Stomach (tissue), 4 donors: ENCODE measurements at regions not wholly inside any gene's neighbourhood (a gene's known extent, or its start where the extent isn't known, plus 50 kb on each side); places are given as distances from the start of the nearest gene placed in this dataset.

Experiments
- EP300 ChIP-seq: sonication (generic); formaldehyde crosslinking; IDR thresholded peaks from one replicate; pipeline ENCODE4 v1.6.1; 2017; ENCODE audit warnings: antibody characterized with exemption
- POLR2A ChIP-seq, 4 donors: fragments of 450-650 bp; IDR thresholded peaks; one replicate each; pipeline ENCODE4 v1.6.1; 2016; ENCODE audit warnings: antibody characterized with exemption in 4 of 4, control low read depth in 2 of 4, mild to moderate bottlenecking in 1 of 4, moderate library complexity in 1 of 4
- POLR2AphosphoS5 ChIP-seq, 3 donors: sonication (generic); formaldehyde crosslinking; IDR thresholded peaks; one replicate each; pipeline ENCODE4 v1.6.1; 2016; ENCODE audit warnings: antibody characterized with exemption in 3 of 3
- TF ChIP-seq, protein P1 (sequence below), 7 experiments: fragments of 450-650 bp in 4 of 7; fragments of 200-600 bp in 3 of 7; sonication (generic) in 3 of 7; IDR thresholded peaks; one replicate each; pipeline ENCODE4 v1.5.1; 2016 to 2019; ENCODE audit warnings: antibody characterized with exemption in 7 of 7, control low read depth in 2 of 7, mild to moderate bottlenecking in 1 of 7

DNA sequence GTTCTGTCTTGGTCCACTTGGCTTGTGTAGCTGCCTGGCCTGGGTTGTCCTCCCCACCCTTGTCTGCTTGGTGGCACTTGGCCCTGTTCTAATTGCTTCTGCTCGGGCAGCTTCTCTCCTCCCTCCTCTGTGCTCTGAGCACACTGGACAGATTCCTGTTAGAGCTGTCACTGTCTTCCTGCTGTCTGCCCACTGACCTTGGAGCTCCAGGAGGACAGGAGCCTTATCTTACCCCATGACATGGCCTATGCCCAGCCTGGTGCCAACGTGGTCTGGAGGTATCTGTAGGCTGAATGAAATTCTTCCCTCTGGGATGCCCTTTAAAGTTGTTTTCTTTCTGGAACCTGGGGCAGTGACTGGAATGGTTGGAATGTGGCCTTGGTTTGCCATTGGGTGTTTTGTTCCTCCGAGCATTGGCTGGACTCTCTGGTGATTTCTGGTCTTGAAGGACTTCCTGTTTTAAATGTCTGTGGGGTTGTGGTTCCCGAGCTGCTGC, 94.1 kb downstream of the FAM43A start:
- TF ChIP-seq, protein P1, sequence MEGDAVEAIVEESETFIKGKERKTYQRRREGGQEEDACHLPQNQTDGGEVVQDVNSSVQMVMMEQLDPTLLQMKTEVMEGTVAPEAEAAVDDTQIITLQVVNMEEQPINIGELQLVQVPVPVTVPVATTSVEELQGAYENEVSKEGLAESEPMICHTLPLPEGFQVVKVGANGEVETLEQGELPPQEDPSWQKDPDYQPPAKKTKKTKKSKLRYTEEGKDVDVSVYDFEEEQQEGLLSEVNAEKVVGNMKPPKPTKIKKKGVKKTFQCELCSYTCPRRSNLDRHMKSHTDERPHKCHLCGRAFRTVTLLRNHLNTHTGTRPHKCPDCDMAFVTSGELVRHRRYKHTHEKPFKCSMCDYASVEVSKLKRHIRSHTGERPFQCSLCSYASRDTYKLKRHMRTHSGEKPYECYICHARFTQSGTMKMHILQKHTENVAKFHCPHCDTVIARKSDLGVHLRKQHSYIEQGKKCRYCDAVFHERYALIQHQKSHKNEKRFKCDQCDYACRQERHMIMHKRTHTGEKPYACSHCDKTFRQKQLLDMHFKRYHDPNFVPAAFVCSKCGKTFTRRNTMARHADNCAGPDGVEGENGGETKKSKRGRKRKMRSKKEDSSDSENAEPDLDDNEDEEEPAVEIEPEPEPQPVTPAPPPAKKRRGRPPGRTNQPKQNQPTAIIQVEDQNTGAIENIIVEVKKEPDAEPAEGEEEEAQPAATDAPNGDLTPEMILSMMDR (IDR thresholded peaks at IDR 0.05) = no peak
- no peak for TF ChIP-seq EP300
- TF ChIP-seq POLR2AphosphoS5 (IDR thresholded peaks at IDR 0.05) = no peak
- TF ChIP-seq POLR2A (IDR thresholded peaks at IDR 0.05) = no peak
